GM10248 (cell line): ENCODE measurements at regions not wholly inside any gene's neighbourhood (a gene's known extent, or its start where the extent isn't known, plus 50 kb on each side); places are given as distances from the start of the nearest gene placed in this dataset.

Source experiments
- CTCF ChIA-PET: fragments of 300-600 bp; sonication (Branson Sonifier 250); formaldehyde crosslinking; extraction: SDS; loops from one replicate; lab custom pipeline; 2021; ENCODE audit warnings: antibody characterized with exemption; lab: Yijun Ruan, JAX
- POLR2A ChIA-PET: fragments of 350-650 bp; sonication (Branson Sonifier 250); formaldehyde crosslinking; extraction: SDS; loops from one replicate; lab custom pipeline; 2020; ENCODE audit warnings: antibody characterized with exemption; lab: Yijun Ruan, JAX
- DNase-seq: peaks from one replicate; pipeline ENCODE4 v3.0.0; 2012; ENCODE audit errors: extremely low spot score
- TF ChIP-seq, protein P1 (sequence below): IDR thresholded peaks from 2 replicates; pipeline ENCODE4 v1.5.1; 2012; ENCODE audit warnings: mild to moderate bottlenecking, low read depth; ENCODE audit errors: extremely low read depth, missing control alignments, control extremely low read depth

DNA sequence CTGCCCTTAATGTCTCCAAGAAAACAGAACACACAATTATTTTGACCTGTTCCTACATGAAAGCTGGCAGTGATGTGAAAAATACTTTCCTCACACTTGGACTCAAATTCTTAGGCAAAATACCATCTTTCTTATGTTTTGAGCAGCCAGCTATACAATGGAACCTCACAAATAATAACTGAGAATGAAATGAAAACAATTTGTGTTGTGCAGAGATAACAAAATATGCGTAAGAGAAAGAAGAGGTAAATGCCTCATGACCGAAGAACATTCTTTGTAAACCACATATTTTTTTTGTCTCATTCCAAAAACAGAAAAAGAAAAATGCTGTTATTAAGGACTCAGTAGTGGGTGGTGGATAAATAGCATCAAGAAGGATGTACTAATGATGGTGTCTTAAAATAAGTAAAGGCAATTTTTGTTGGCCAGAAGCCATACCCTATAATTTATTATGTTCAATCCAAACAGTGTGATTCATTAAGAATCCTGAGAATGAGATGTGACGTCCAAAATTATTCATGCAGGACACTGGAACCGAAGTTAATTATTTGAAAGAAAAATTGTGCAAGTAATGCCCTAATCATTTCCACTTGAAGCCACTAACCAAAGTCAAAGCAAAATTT is 193.0 kb upstream of the NETO1 start:
- CTCF ChIA-PET, result interaction anchor here (1.5 to 1.8 kb wide), 2 partner anchors 11 to 79 kb away, joined by 3 to 6 read pairs; no protein-coding TSS in a partner anchor
- TF ChIP-seq, protein P1, sequence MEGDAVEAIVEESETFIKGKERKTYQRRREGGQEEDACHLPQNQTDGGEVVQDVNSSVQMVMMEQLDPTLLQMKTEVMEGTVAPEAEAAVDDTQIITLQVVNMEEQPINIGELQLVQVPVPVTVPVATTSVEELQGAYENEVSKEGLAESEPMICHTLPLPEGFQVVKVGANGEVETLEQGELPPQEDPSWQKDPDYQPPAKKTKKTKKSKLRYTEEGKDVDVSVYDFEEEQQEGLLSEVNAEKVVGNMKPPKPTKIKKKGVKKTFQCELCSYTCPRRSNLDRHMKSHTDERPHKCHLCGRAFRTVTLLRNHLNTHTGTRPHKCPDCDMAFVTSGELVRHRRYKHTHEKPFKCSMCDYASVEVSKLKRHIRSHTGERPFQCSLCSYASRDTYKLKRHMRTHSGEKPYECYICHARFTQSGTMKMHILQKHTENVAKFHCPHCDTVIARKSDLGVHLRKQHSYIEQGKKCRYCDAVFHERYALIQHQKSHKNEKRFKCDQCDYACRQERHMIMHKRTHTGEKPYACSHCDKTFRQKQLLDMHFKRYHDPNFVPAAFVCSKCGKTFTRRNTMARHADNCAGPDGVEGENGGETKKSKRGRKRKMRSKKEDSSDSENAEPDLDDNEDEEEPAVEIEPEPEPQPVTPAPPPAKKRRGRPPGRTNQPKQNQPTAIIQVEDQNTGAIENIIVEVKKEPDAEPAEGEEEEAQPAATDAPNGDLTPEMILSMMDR, result no peak
- POLR2A ChIA-PET, result no interaction called here
- no peak for DNase-seq

DNA sequence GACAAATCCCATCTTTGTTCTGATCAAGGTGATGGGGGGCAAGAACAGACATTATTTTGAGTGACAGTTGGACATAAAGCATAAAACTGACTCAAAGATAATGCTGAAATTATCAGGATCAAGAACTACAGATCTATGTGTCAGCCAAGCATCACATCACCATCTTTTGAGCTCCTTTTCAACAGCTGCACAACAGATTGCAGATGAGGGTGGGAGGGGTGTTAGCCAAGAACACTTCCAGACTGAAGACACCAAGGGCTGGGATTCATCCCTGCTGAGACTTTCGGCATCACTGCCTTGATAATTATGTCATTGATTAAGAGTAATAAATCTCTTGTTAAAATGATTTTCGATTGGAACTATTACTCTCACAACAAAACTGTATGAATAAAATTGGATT is 191.5 kb upstream of the NETO1 start:
- ChIA-PET CTCF (interaction anchor here (1.0 to 1.8 kb wide), 4 partner anchors 10 to 80 kb away, joined by 3 to 6 read pairs (median 4); no protein-coding TSS in a partner anchor), POLR2A (no interaction called here)
- no peak for DNase-seq
- TF ChIP-seq, protein P1, result no peak

GRCh38 chr18:73047688-73048087 is 179.9 kb upstream of the NETO1 start:
- POLR2A ChIA-PET, result no interaction called here
- CTCF ChIA-PET, result interaction anchor here (1.1 kb wide), 1 partner anchor 23 kb away, joined by 3 read pairs; no protein-coding TSS in a partner anchor
- DNase-seq, result no peak
- TF ChIP-seq, protein P1, result no peak

GRCh38 chr18:73045037-73045436 is 177.2 kb upstream of the NETO1 start:
- TF ChIP-seq, protein P1, result no peak
- CTCF ChIA-PET, result no interaction called here
- POLR2A ChIA-PET, result no interaction called here
- DNase-seq, result no peak

DNA sequence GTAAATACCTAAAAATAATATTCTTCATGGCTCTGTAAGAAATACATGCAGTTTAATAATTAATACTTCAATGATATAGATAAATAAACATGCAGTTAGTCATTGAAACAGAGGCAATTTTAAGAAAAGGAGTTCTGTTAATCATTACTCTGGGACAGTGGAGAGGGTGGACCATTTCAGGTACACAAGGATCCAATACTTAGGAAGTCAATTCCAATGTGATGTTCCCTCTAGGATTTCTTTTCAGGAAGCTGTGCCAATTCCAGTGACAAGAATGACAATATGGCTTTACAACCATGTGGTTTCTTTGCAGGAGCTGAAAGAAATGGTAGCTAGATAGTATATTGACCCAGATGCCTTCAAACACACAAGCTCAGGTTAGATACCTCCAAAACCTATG is 175.8 kb upstream of the NETO1 start:
- ChIA-PET CTCF (no interaction called here), POLR2A (no interaction called here)
- TF ChIP-seq, protein P1, result no peak
- DNase-seq, result no peak

DNA sequence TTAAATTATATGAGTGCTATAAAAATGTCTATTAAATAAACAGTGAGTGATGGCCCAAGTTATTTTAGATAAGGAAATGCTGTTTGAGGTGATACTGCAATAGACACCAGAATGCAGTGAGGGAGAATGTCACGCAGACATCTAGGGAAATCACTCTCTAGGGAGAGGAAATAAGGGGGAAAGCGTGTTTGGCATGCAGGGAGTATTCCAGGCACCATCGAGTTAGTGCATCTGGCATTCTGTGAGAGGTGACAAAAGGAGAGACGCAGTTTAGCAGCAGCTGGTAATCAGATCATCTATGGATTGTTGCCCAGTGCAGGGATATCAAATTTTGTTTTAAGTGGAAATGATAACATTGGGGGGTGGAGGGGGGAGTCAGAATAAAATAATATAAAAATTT is 175.4 kb upstream of the NETO1 start:
- ChIA-PET POLR2A (no interaction called here), CTCF (no interaction called here)
- TF ChIP-seq, protein P1, result no peak
- no peak for DNase-seq
